Smooth muscle cell (in vitro differentiated cells): ENCODE measurements at regions not wholly inside any gene's neighbourhood (a gene's known extent, or its start where the extent isn't known, plus 50 kb on each side); places are given as distances from the start of the nearest gene placed in this dataset.
"Not testable (repeated sequence)": the region's sequence is repeated elsewhere in the genome, so short reads cannot be mapped to it uniquely, and the experiment has no call there.

ENCODE experiments used
- DNase-seq: peaks from one replicate; lab custom pipeline; 2025; ENCODE audit not compliant: unreplicated experiment; lab: John Stamatoyannopoulos, UW
- H2AFZ ChIP-seq: fragments of 200-600 bp; sonication (generic); 2 replicates; pipeline ENCODE4 v1.6.0; 2016; ENCODE audit warnings: antibody characterized with exemption, low read depth, mild to moderate bottlenecking
- H3F3A ChIP-seq: fragments of 200-600 bp; sonication (generic); 2 replicates; pipeline ENCODE4 v1.6.0; 2017; ENCODE audit warnings: antibody characterized with exemption, low read depth
- H3K27ac ChIP-seq: fragments of 200-600 bp; sonication (generic); 2 replicates; pipeline ENCODE4 v1.5.1; 2016; ENCODE audit warnings: low read depth, mild to moderate bottlenecking
- H3K27me3 ChIP-seq: fragments of 200-600 bp; sonication (generic); 2 replicates; pipeline ENCODE4 v1.6.1; 2016; ENCODE audit warnings: low read depth, mild to moderate bottlenecking
- H3K36me3 ChIP-seq: fragments of 200-600 bp; sonication (generic); 2 replicates; pipeline ENCODE4 v1.5.1; 2016; ENCODE audit warnings: low read depth
- H3K4me1 ChIP-seq: fragments of 200-600 bp; sonication (generic); 2 replicates; pipeline ENCODE4 v1.5.1; 2016; ENCODE audit warnings: low read depth
- H3K4me2 ChIP-seq: fragments of 200-600 bp; sonication (generic); 2 replicates; pipeline ENCODE4 v1.6.0; 2016; ENCODE audit warnings: mild to moderate bottlenecking
- H3K4me3 ChIP-seq: fragments of 200-600 bp; sonication (generic); 2 replicates; pipeline ENCODE4 v1.5.1; 2016; ENCODE audit warnings: mild to moderate bottlenecking
- H3K79me2 ChIP-seq: fragments of 200-600 bp; sonication (generic); 2 replicates; pipeline ENCODE4 v1.6.0; 2016; ENCODE audit warnings: low read depth, mild to moderate bottlenecking
- H3K9ac ChIP-seq: fragments of 200-600 bp; sonication (generic); 2 replicates; pipeline ENCODE4 v1.6.0; 2016; ENCODE audit warnings: low read depth
- H3K9me3 ChIP-seq: fragments of 200-600 bp; sonication (generic); replicated peaks from 2 replicates; pipeline ENCODE4 v1.5.1; 2016; ENCODE audit warnings: low read depth
- H4K20me1 ChIP-seq: fragments of 200-600 bp; sonication (generic); 2 replicates; pipeline ENCODE4 v1.6.0; 2016; ENCODE audit warnings: low read depth
- WGBS: methylation state at CpG from one replicate; pipeline ENCODE4 v1.1.7; 2016; ENCODE audit warnings: low lambda C conversion rate; 5-methylcytosine and 5-hydroxymethylcytosine counted together
- TF ChIP-seq, protein P1 (sequence below): fragments of 200-600 bp; sonication (generic); IDR thresholded peaks from 2 replicates; pipeline ENCODE4 v1.5.1; 2017; ENCODE audit warnings: borderline replicate concordance, mild to moderate bottlenecking, antibody characterized with exemption; ENCODE audit not compliant: insufficient read depth, poor library complexity, severe bottlenecking

DNA sequence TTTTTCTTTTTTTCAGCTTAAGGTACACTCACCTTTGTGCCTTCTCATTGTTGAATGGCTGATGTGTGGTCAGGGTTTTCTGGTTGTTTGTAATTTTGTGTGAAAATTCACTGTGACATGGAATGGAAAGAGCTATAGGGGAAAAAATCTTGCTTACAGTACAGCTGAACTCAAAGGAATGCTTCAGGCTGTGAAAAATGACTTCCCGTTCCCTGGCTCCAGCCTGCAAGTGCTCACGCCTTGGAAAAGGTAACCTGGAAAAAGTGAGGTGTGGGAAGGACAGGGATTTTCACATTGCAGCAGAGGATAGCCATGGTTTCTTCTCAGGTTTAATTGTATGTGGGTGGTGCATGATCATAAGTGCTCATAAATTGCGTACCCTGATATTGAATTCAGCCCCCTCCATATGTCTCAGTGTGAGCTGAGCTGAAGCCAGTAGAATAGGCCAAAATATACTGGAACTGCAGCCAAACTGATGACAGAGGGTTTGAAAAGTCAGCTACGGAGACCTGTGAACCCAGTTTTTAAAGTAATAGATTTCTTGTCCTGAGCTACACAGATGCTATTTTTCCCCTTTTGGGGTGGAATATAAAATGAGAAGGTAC lies 228.7 kb upstream of the RASGRP1 start:
- Histone ChIP-seq H3K9me3 (no peaks in the 10 kb centered on the region), H3K36me3 (no peaks in the 10 kb centered on the region), H3K4me2 (no peak overlapping the region), H3K27ac (no peak overlapping the region), H3F3A (peaks cover 5% of the 10 kb centered on the region), H4K20me1 (no peaks in the 10 kb centered on the region), H3K4me1 (peaks cover 4% of the 10 kb centered on the region), H3K79me2 (no peaks in the 10 kb centered on the region), H3K27me3 (no peaks in the 10 kb centered on the region), H2AFZ (no peak overlapping the region), H3K4me3 (no peak overlapping the region), H3K9ac (no peak overlapping the region)
- WGBS = 67% methylated on average over 4 of the region's 4 CpGs
- no peak for DNase-seq
- TF ChIP-seq, protein P1, sequence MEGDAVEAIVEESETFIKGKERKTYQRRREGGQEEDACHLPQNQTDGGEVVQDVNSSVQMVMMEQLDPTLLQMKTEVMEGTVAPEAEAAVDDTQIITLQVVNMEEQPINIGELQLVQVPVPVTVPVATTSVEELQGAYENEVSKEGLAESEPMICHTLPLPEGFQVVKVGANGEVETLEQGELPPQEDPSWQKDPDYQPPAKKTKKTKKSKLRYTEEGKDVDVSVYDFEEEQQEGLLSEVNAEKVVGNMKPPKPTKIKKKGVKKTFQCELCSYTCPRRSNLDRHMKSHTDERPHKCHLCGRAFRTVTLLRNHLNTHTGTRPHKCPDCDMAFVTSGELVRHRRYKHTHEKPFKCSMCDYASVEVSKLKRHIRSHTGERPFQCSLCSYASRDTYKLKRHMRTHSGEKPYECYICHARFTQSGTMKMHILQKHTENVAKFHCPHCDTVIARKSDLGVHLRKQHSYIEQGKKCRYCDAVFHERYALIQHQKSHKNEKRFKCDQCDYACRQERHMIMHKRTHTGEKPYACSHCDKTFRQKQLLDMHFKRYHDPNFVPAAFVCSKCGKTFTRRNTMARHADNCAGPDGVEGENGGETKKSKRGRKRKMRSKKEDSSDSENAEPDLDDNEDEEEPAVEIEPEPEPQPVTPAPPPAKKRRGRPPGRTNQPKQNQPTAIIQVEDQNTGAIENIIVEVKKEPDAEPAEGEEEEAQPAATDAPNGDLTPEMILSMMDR = no peak

GRCh38 chr15:38795471-38796245 lies 231.0 kb upstream of the RASGRP1 start:
- no peaks in the 10 kb centered on the region for H4K20me1 ChIP-seq
- H3K79me2 ChIP-seq = no peaks in the 10 kb centered on the region
- peak overlapping the region; percentile 5 for H2AFZ ChIP-seq
- H3K27me3 ChIP-seq = no peaks in the 10 kb centered on the region
- H3K36me3 ChIP-seq = no peaks in the 10 kb centered on the region
- H3K4me2 ChIP-seq = peak overlapping the region; percentile 58
- TF ChIP-seq, protein P1 = no peak
- WGBS = 40% methylated on average over 3 of the region's 3 CpGs
- H3K4me3 ChIP-seq = no peak overlapping the region
- no peaks in the 10 kb centered on the region for H3K9me3 ChIP-seq
- no peak for DNase-seq
- no peak overlapping the region for H3K9ac ChIP-seq
- peaks cover 4% of the 10 kb centered on the region for H3K4me1 ChIP-seq
- no peak overlapping the region for H3K27ac ChIP-seq
- H3F3A ChIP-seq = peaks cover 5% of the 10 kb centered on the region

- Histone ChIP-seq H3K27ac (no peak overlapping the region), H3F3A (peaks cover 5% of the 10 kb centered on the region), H3K4me2 (no peak overlapping the region), H3K4me1 (peaks cover 4% of the 10 kb centered on the region), H2AFZ (no peak overlapping the region), H4K20me1 (no peaks in the 10 kb centered on the region), H3K27me3 (no peaks in the 10 kb centered on the region), H3K36me3 (no peaks in the 10 kb centered on the region), H3K9ac (no peak overlapping the region), H3K79me2 (no peaks in the 10 kb centered on the region), H3K9me3 (no peaks in the 10 kb centered on the region), H3K4me3 (no peak overlapping the region)
- WGBS = 81% methylated on average over 3 of the region's 3 CpGs
- no peak for DNase-seq
- TF ChIP-seq, protein P1 = no peak
Measured at GRCh38 chr15:38796589-38796988, 232.0 kb upstream of the RASGRP1 start.

DNA sequence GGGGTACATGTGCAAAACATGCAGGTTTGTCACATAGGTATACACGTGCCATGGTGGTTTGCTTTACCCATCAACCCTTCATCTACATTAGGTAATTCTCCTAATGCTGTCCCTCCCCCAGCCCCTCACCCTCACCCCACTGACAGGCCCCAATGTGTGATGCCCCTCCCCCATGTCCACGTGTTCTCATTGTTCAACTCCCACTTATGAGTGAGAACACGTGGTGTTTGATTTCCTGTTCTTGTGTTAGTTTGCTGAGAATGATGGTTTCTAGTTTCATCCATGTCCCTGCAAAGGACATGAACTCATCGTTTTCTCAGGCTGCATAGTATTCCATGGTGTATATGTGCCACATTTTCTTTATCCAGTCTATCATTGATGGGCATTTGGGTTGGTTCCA lies 232.9 kb upstream of the RASGRP1 start:
- H4K20me1 ChIP-seq, H3F3A ChIP-seq, H3K4me3 ChIP-seq, H2AFZ ChIP-seq, H3K27ac ChIP-seq, H3K4me2 ChIP-seq, H3K79me2 ChIP-seq, H3K36me3 ChIP-seq, H3K9ac ChIP-seq, H3K4me1 ChIP-seq, H3K27me3 ChIP-seq, DNase-seq, H3K9me3 ChIP-seq: not testable (repeated sequence)
- 92% methylated on average over 4 of the region's 4 CpGs for WGBS

- not testable (repeated sequence) for DNase-seq
- WGBS = 62% methylated on average over 5 of the region's 5 CpGs
Measured at GRCh38 chr15:38799202-38799601, 234.6 kb upstream of the RASGRP1 start.

More at GRCh38 chr15:38799202-38799601, 234.6 kb upstream of the RASGRP1 start:
- H3F3A ChIP-seq, H3K27me3 ChIP-seq, H3K4me2 ChIP-seq, H3K27ac ChIP-seq, H3K79me2 ChIP-seq, H3K9me3 ChIP-seq, H3K9ac ChIP-seq, H3K36me3 ChIP-seq, H3K4me3 ChIP-seq, H3K4me1 ChIP-seq, H2AFZ ChIP-seq, H4K20me1 ChIP-seq: not testable (repeated sequence)
